ENCODE measurements at regions not wholly inside any gene's neighbourhood (a gene's known extent, or its start where the extent isn't known, plus 50 kb on each side); places are given as distances from the start of the nearest gene placed in this dataset.

DNA sequence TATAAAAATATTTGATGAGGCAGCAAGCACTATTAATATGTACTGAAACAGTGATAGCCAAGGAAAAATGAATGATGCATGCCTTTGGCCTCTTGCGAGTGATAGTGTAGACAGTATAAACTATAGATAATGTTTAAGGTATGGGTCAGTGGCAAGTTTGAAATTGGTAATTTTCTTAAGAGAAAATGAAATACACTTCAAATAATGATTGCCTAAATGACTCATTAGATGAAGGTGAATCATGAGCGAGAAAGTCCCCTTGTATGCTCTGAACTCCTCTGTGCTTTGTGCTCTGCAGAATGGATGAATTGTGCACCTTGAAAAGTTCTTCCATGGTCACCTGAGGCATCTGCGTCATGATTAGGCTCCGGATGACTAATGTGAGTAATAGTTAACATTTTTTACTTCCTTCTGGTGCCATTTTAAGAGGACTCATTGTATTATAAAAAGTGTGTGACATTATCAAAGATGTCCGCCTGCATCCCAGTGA, 84.9 kb upstream of the RTL1 start (continued):
- TF ChIP-seq SIN3A (IDR thresholded peaks at IDR 0.05; ENCODE audit: low read depth) (no peak; the same call in 1 of the 2 replicates), EGR1 (IDR thresholded peaks at IDR 0.05; ENCODE audit: low read depth) (peak; percentile 42; the same call in 1 of the 2 replicates)

DNA sequence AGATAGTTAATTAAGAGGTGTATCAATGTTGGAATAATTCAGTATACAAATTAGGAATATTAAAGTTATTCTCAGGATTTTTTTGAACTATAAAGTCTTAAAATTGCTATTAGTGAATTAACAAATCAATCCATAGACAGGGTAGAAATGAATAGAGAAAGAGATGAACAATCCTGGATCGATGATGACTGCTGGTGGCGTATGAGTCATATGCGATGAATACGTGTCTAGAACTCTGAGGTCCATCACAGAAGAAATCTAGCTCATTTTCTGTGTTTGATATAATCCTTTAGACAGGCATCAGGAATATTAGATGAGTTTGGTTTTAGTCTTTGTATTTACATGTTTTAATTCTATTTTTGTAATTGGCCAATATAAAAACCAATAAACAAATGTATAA, 85.4 kb upstream of the RTL1 start:
- ATAC-seq (peak; percentile 43; the same call in 1 of the 2 replicates), DNase-seq (ENCODE audit: low read depth, low spot score) (peak; percentile 51)
- peak overlapping the region; percentile 62 for H3K4me2 ChIP-seq (ENCODE audit: low read length)
- H3K9me3 ChIP-seq (ENCODE audit: control insufficient read depth in 1 of 2, insufficient read depth in 1 of 2, low read depth in 1 of 2, low read length in 2 of 2): no peaks in the 10 kb centered on the region
- no peaks in the 10 kb centered on the region for H3K27me3 ChIP-seq (ENCODE audit: insufficient read depth, low read length)
- H3K4me3 ChIP-seq (replicated peaks in 1 of 2; ENCODE audit: low read depth in 1 of 2, low read length in 2 of 2): peak overlapping the region in 1 of 2 experiments; percentile 22; a peak in 1 of 4 replicates
- no peaks in the 10 kb centered on the region for H4K20me1 ChIP-seq (ENCODE audit: insufficient read depth)
- ChIA-PET CTCF (no interaction called here), RAD21 (ENCODE audit: low non-redundant PET in 1 of 2, low total read pairs in 2 of 2, uncharacterized antibody in 2 of 2, unreplicated experiment in 2 of 2) (interaction anchor here in 1 of 2 experiments (0.6 kb wide), 1 partner anchor 96 kb away, joined by 5 read pairs; no protein-coding TSS in a partner anchor), POLR2A (no interaction called here)
- BruUV-seq (replicated peaks): TSS peak; percentile 89
- peak overlapping the region; percentile 42 for H3K9ac ChIP-seq (ENCODE audit: low read length)
- no peaks in the 10 kb centered on the region; the same call in 1 of the 2 replicates for H3K9me2 ChIP-seq (ENCODE audit: insufficient read depth)
- H3K36me3 ChIP-seq (ENCODE audit: control insufficient read depth in 1 of 2, insufficient read depth in 2 of 2, low read length in 2 of 2): no peaks in the 10 kb centered on the region
- no peak for TF ChIP-seq EGR1 (IDR thresholded peaks at IDR 0.05; ENCODE audit: low read depth)
- TF ChIP-seq CBX3 (IDR thresholded peaks at IDR 0.05; ENCODE audit: low read depth): no peak
- TF ChIP-seq SIN3A (IDR thresholded peaks at IDR 0.05; ENCODE audit: low read depth): no peak
- TF ChIP-seq RAD21 (IDR thresholded peaks at IDR 0.05; ENCODE audit: low read depth): no peak
- no peak for TF ChIP-seq YY1 (IDR thresholded peaks at IDR 0.05; ENCODE audit: extremely low read depth, insufficient replicate concordance, low read depth, low read length)
- TF ChIP-seq ZFX (IDR thresholded peaks at IDR 0.05): no peak
- H3K4me1 ChIP-seq (ENCODE audit: control insufficient read depth in 1 of 2, insufficient read depth in 2 of 2, low read length in 2 of 2): peaks cover 6 to 58% of the 10 kb centered on the region in 2 experiments
- intact Hi-C loops (cut with micrococcal nuclease): no loop called here
- H3K79me2 ChIP-seq (ENCODE audit: insufficient read depth, low read length): no peaks in the 10 kb centered on the region
- peak overlapping the region; percentile 57; the same call in 1 of the 2 replicates for H3K27ac ChIP-seq (ENCODE audit: low read depth, low read length)
- H2AFZ ChIP-seq (ENCODE audit: low read depth, low read length, poor library complexity, severe bottlenecking): peak overlapping the region; percentile 59

DNA sequence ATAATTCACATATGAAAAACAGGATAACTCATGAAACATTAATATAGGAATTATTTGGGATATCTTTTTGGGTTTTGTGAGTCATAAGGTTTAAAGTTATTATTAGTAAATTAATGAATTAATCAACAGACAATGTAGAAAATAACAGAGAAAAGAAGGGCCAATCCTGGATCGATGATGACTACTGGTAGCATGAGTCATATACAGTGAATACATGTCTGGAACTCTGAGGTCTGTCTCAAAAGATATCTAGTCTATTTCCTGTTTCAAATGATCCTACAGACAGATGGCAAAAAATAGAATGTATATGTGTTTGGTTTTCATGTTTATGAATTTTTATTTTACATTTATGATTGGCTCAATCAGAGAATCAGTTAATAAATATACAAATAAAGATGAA, 86.4 kb upstream of the RTL1 start:
- Histone ChIP-seq H3K79me2 (ENCODE audit: insufficient read depth, low read length) (no peaks in the 10 kb centered on the region), H3K27ac (ENCODE audit: low read depth, low read length) (no peak overlapping the region), H3K27me3 (ENCODE audit: insufficient read depth, low read length) (no peaks in the 10 kb centered on the region), H3K9me3 (ENCODE audit: control insufficient read depth in 1 of 2, insufficient read depth in 1 of 2, low read depth in 1 of 2, low read length in 2 of 2) (no peaks in the 10 kb centered on the region), H3K36me3 (ENCODE audit: control insufficient read depth in 1 of 2, insufficient read depth in 2 of 2, low read length in 2 of 2) (no peaks in the 10 kb centered on the region), H3K4me2 (ENCODE audit: low read length) (peak overlapping the region; percentile 62; the same call in 1 of the 2 replicates), H3K9ac (ENCODE audit: low read length) (no peak overlapping the region), H3K4me3 (replicated peaks in 1 of 2; ENCODE audit: low read depth in 1 of 2, low read length in 2 of 2) (no peak overlapping the region), H3K4me1 (ENCODE audit: control insufficient read depth in 1 of 2, insufficient read depth in 2 of 2, low read length in 2 of 2) (peaks cover 8 to 60% of the 10 kb centered on the region in 2 experiments), H4K20me1 (ENCODE audit: insufficient read depth) (no peaks in the 10 kb centered on the region), H3K9me2 (ENCODE audit: insufficient read depth) (no peaks in the 10 kb centered on the region; the same call in 1 of the 2 replicates), H2AFZ (ENCODE audit: low read depth, low read length, poor library complexity, severe bottlenecking) (peak overlapping the region; percentile 59)
- ATAC-seq (no peak), DNase-seq (ENCODE audit: low read depth, low spot score) (no peak)
- POLR2A ChIA-PET: no interaction called here
- TF ChIP-seq CEBPB (IDR thresholded peaks at IDR 0.05; ENCODE audit: low read depth): no peak
- TF ChIP-seq YY1 (IDR thresholded peaks at IDR 0.05; ENCODE audit: extremely low read depth, insufficient replicate concordance, low read depth, low read length): no peak
- TF ChIP-seq JUND (IDR thresholded peaks at IDR 0.05): peak; percentile 46; the same call in 1 of the 2 replicates
- no peak for TF ChIP-seq SRF (IDR thresholded peaks at IDR 0.05; ENCODE audit: low read depth)
- TF ChIP-seq FOSL1 (IDR thresholded peaks at IDR 0.05; ENCODE audit: low read depth): peak; percentile 45
- intact Hi-C loops (cut with micrococcal nuclease): loop anchor here (5.0 kb wide), 1 partner anchor 82 kb away; no protein-coding TSS in a partner anchor
- CTCF ChIA-PET: no interaction called here
- RAD21 ChIA-PET (ENCODE audit: low non-redundant PET in 1 of 2, low total read pairs in 2 of 2, uncharacterized antibody in 2 of 2, unreplicated experiment in 2 of 2): no interaction called here
- BruUV-seq (replicated peaks): no TSS peak
